Lung (tissue), 11 donors: ENCODE measurements at regions not wholly inside any gene's neighbourhood (a gene's known extent, or its start where the extent isn't known, plus 50 kb on each side); places are given as distances from the start of the nearest gene placed in this dataset.

ENCODE experiments used
- ATAC-seq: fragments of 200-7000 bp; cut with Tn5 transposase; one replicate; pipeline ENCODE4 v1.9.1; 2020; ENCODE audit warnings: moderate number of reproducible peaks; ENCODE audit not compliant: insufficient read depth, low FRiP score
- DNase-seq, 3 donors: peaks; one replicate each; pipeline ENCODE4 v3.0.0-alpha.2; 2013 to 2017
- H3K27ac ChIP-seq, 2 donors: one replicate each; pipeline ENCODE4 v1.5.1; 2013; ENCODE audit warnings: mild to moderate bottlenecking in 2 of 2, moderate library complexity in 2 of 2, control low read depth in 1 of 2, inconsistent platforms in 1 of 2, low read depth in 1 of 2, low read length in 1 of 2
- H3K27me3 ChIP-seq, 3 donors: one replicate each; pipeline ENCODE4 v1.5.1; 2013; ENCODE audit warnings: low read length in 2 of 3; ENCODE audit not compliant: control insufficient read depth in 3 of 3, insufficient read depth in 3 of 3
- H3K36me3 ChIP-seq, 4 donors: one replicate each; pipeline ENCODE4 v1.5.1; 2013; ENCODE audit warnings: low read length in 4 of 4, mild to moderate bottlenecking in 1 of 4, moderate library complexity in 1 of 4; ENCODE audit not compliant: control insufficient read depth in 4 of 4, insufficient read depth in 4 of 4
- H3K4me1 ChIP-seq, 5 donors: one replicate each; pipeline ENCODE4 v1.5.1; 2013; ENCODE audit warnings: low read length in 5 of 5, mild to moderate bottlenecking in 2 of 5, moderate library complexity in 1 of 5; ENCODE audit not compliant: control insufficient read depth in 5 of 5, insufficient read depth in 5 of 5
- H3K4me3 ChIP-seq: one replicate; pipeline ENCODE4 v1.5.1; 2013; ENCODE audit warnings: mild to moderate bottlenecking, control low read depth, moderate library complexity
- H3K9ac ChIP-seq, 2 donors: one replicate each; pipeline ENCODE4 v1.5.1; 2013; ENCODE audit warnings: low read length in 2 of 2, control low read depth in 1 of 2; ENCODE audit not compliant: insufficient read depth in 1 of 2
- H3K9me3 ChIP-seq, 4 donors: one replicate each; pipeline ENCODE4 v1.5.1; 2013; ENCODE audit warnings: low read length in 3 of 4, mild to moderate bottlenecking in 1 of 4, moderate library complexity in 1 of 4; ENCODE audit not compliant: control insufficient read depth in 4 of 4, insufficient read depth in 3 of 4
- CTCF ChIP-seq: IDR thresholded peaks from 2 replicates; pipeline ENCODE4 v1.5.1; 2012; ENCODE audit warnings: mild to moderate bottlenecking; ENCODE audit errors: control extremely low read depth, extremely low read depth
- WGBS, 2 donors: extraction: QIAGEN DNeasy Blood & Tissue Kit; methylation state at CpG; one replicate each; pipeline ENCODE4 v1.1.7; 2013; 5-methylcytosine and 5-hydroxymethylcytosine counted together
- donor health status: control.
- donor health status: control.
- donor health status: Bipolar disorder and iron deficiency.
- donor health status: healthy.
- donor health status: DM: yes; HTN: yes; CAD: no.

GRCh38 chr2:128408349-128409305 lies 90.0 kb upstream of the HS6ST1 start:
- WGBS, 2 donors: 45 to 62% methylated on average over 17 of the region's 17 CpGs

GRCh38 chr2:128409326-128410034 lies 90.8 kb upstream of the HS6ST1 start:
- WGBS, 2 donors: 84 to 91% methylated on average over 9 of the region's 9 CpGs
- H3K9me3 ChIP-seq: no peaks in the 10 kb centered on the region
- ATAC-seq (no peak), DNase-seq (no peak)
- H3K4me1 ChIP-seq: peaks cover 0 to 22% (median 3%) of the 10 kb centered on the region in 5 donors
- no peak overlapping the region for H3K4me3 ChIP-seq
- no peak overlapping the region for H3K9ac ChIP-seq
- H3K27ac ChIP-seq: no peak overlapping the region
- no peak for TF ChIP-seq CTCF
- H3K36me3 ChIP-seq: no peaks in the 10 kb centered on the region
- H3K27me3 ChIP-seq: no peaks in the 10 kb centered on the region

More at GRCh38 chr2:128408349-128409305, 90.0 kb upstream of the HS6ST1 start:
- no peak overlapping the region for H3K9ac ChIP-seq
- peak in 2 of 3 donors; percentile 37 to 50 for DNase-seq
- no peak for TF ChIP-seq CTCF
- peaks cover 0 to 14% (median 1%) of the 10 kb centered on the region in 5 donors for H3K4me1 ChIP-seq
- H3K4me3 ChIP-seq: no peak overlapping the region
- H3K36me3 ChIP-seq: no peaks in the 10 kb centered on the region
- no peaks in the 10 kb centered on the region for H3K9me3 ChIP-seq
- H3K27ac ChIP-seq: no peak overlapping the region
- no peaks in the 10 kb centered on the region for H3K27me3 ChIP-seq
- ATAC-seq: no peak

- Histone ChIP-seq H3K4me1 (peaks cover 0 to 22% (median 3%) of the 10 kb centered on the region in 5 donors), H3K9me3 (no peaks in the 10 kb centered on the region), H3K9ac (no peak overlapping the region), H3K4me3 (no peak overlapping the region), H3K27ac (no peak overlapping the region), H3K27me3 (no peaks in the 10 kb centered on the region), H3K36me3 (no peaks in the 10 kb centered on the region)
- no peak for DNase-seq
- no peak for TF ChIP-seq CTCF
- WGBS, 2 donors: 86 to 88% methylated on average over 10 of the region's 10 CpGs
- no peak for ATAC-seq
Observed at GRCh38 chr2:128410035-128410757, 91.5 kb upstream of the HS6ST1 start.
